ENCODE measurements at regions not wholly inside any gene's neighbourhood (a gene's known extent, or its start where the extent isn't known, plus 50 kb on each side); places are given as distances from the start of the nearest gene placed in this dataset.
"Not testable (repeated sequence)": the region's sequence is repeated elsewhere in the genome, so short reads cannot be mapped to it uniquely, and the experiment has no call there.

DNA sequence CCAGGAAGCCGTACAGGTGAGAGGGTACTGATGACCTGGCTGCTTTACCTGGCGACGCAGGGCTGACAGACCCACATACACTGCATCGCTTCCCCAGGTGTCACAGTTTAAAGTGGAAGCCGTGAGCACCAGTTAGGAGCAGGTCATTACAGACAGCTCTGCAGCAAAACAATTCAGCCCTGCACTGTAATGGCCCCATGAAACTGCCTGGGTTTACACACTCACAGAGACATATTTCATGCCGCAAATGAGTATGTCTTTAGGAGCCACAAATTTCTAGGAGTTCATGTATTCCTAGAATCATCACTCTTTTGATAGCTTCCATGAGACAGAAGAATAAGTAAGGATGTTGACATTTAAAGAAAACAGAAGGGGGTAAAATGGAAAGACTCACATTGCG is 723.1 kb downstream of the MATN1 start:
- DNase-seq (ENCODE audit: low read depth), result no peak

DNA sequence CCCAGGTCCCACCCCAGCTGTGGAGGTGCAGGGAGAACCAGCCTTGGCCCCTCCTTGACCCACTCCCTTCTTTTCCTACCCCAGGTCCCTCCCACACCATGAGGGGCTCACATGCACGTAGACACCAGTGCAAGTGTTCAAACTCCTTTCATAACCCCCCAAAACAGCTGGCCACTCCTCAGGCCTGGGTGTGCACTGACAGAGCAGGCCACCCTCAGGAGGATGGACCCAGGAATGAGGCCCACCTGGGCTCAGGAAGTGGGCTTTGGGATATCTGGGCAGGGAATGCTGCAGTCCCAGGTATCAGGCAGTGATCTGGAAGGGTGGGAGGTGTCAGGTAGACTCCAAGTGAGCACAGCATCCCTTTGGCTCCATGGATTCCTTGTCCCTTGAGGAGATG is 723.8 kb downstream of the MATN1 start:
- no peak for DNase-seq (ENCODE audit: low read depth)

DNA sequence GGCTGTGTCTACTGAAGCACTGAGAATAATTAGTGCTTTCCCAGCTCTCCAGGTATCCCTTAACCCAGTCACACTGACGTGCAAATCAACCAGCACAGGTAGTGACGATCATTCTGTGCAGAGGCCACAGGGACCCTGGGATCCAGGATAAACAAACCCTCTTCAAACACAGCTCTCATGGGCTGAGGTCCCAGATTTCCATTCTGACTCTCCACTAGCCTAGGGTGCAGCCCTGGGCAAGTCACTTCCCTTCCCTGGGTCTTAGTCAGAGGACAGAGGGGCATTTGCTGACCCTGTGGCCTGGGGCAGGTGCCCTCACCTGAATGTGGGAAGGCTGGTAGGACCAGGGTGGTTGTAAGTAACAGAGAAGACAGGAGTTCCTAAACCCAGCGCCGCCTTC is 724.7 kb downstream of the MATN1 start:
- DNase-seq (ENCODE audit: low read depth), result no peak

DNA sequence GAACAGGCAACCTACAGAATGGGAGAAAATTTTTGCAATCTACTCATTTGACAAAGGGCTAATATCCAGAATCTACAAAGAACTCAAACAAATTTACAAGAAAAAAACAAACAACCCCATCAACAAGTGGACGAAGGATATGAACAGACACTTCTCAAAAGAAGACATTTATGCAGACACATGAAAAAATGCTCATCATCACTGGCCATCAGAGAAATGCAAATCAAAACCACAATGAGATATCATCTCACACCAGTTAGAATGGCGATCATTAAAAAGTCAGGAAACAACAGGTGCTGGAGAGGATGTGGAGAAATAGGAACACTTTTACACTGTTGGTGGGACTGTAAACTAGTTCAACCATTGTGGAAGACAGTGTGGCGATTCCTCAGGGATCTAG is 725.6 kb downstream of the MATN1 start:
- not testable (repeated sequence) for DNase-seq (ENCODE audit: low read depth)

DNA sequence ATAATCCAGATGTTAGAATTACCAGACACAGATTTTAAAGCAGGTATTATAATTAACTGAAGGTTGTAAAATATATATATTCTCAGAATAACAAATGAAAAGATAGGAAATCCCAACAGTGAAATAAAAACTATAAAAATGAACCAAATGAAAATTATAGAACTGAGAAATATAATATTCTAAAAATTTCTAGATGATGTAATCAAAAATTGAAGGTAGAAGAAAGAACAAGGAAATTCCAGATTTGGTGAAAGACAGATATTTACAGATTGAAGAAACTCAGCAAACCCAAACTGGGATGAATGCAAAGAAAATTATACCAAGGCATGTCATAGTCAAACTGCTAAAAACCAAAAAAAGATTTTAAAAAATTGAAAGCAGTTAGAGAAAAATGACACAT is 729.4 kb downstream of the MATN1 start:
- no peak for DNase-seq (ENCODE audit: low read depth)

DNA sequence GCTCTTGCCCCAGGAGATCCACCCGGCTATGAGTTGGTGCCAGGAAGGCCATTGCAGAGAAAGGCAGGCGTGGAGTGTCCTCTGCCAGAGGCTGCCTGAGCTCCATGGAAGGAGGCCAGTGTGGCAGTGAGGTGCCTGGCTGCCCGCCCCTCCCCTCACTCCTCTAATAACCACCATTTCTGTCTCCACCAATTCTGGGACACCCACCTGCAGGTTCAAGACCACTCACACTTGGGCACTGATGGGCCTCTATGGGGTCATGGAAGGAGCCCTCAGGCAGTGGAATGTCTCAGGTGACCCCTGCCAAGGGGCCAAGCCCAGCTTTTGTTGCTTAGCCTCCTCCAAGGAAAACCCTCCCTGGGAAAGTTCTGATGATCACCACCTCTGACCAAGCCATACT is 731.6 kb downstream of the MATN1 start:
- no peak for DNase-seq (ENCODE audit: low read depth)

DNA sequence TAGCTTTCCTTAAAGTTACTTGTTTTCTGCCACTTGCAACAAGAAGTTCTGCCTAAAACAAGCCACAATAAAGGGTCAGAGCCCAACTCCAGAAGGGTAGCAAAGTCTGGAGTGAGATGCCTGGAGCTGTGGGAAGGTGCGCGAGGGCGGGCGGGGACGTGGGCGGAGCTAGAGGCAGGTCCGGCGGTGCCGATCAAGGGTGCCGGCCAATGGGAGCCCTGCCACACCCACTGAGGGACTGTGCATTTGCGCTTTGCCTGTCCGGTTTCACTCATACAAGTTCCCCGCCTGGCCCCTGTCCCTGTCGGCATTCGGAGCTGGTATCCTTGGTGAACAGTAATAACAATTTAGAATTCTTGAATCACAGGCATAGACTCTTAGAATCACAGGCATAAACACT is 732.4 kb downstream of the MATN1 start:
- no peak for DNase-seq (ENCODE audit: low read depth)

DNA sequence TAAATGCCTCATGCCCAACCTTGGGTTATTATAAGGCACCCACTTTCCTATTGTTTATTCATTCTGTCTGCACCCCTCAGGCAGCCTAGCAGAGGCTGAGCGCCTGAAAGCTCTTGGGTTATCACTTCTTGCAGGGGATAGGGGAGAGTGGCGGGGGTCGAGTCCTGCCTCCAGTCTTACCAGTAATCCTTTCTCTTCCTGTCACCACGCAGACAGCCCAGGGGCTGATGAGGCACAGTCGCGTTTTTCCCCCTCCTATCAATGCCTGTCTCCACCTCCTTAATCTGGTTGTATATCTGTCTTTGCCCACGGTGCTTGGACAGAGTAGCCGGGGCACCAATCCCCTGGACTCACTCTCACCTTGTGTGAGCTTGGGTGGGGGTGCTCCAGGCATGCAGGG is 733.1 kb downstream of the MATN1 start:
- DNase-seq (ENCODE audit: low read depth), result no peak

DNA sequence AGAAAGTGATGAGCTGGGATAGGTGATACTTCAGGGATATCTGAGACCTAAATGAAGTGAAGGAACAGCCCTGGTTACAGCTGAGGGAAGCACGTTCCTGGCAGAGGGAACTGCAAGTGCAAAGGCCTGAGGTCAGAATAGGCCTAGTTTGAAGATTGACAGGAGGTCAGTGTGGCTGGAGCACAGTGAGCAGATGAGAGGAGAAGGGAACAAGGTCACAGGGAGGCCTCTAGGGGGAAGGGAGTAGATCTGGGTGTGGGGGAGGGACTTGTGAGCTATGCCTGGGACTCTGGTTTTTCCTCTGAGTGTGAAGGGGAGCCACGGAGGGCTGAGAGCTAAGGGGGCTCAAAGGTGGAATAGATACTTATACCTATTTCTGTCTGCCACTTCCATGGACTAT is 736.4 kb downstream of the MATN1 start:
- DNase-seq (ENCODE audit: low read depth), result no peak

DNA sequence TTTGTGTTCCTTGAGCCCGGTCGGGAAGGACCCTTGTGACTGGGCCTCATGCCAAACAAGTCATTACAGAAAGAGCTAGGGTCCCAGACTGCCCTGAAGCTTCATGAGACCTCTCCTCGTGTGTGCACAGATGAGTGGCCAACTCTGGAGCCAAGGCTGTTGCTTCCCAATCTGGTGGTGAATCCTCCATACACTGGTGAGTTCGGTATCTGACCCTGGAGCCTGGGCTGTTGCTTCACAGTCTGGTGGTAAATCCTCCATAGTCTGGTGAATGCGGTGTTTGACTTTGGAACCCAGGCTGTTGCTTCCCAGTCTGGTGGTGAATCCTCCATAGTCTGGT is 737.8 kb downstream of the MATN1 start:
- DNase-seq (ENCODE audit: low read depth), result no peak

DNA sequence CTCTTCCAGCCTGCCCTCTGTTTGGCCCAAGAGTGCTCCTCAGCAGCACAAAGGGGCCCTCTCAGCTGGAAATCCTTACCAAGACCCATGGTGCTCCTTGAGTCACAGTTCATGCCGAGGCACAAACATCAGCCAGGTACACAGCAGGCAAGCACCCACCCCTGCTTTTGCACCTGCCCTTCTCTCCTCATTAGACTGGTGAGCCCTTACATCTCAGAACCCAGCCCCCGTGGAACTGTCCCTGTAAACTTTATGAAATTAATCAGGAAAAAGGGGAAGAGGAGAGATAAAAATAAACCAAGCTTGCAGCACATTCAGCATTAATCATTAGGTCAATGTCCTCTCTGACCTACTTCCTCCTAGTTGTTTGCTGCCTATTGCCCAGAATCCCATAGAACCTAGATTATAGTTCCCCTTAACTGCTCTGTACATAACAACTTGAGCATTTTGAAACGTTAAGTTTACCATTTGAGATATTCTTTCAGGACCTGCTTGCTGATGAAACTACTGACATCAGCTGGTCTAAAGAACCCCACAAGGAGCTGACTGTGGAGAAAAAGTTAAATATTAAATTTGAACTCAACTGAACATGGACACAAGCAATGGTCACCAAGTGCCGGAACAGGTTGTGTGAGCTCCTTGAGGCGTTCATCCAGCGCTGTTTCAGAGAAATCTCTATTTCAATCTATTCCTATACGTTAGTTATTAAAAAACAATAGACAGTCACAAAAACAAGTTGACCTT is 738.4 kb downstream of the MATN1 start:
- DNase-seq (ENCODE audit: low read depth), result no peak

DNA sequence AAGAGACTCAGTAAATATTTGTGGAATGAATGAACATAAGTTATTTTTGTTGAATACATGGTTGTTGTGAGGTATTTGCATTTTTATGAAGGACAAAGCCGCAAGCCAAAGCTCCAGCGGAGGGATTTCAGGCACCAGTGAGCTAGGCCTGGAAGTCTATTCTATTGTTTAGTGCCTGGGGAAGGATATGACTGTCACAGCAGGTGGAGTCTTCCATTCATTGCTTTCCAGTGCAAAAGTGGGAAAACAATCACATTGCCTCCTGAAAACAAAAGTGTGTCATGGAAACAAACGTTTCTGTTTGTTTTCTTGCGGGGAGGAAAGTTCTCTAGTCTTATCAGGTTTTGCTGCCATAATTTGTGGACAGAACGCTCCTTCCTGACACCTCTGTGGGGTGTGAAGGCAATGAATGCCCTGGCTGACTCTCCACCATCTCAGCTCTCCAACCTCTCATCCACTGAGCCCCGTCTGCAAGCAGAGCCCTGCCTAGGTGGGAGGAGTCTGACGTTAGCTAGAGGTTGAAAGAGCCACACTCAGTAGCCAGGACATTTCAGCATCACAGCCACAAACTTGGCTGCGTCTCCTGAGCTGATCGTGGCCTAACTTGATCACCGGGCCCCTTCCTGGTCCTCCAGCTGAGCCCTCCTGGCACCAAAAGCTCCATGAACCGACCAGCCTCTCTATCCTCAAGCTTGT is 739.1 kb downstream of the MATN1 start:
- DNase-seq (ENCODE audit: low read depth), result no peak

DNA sequence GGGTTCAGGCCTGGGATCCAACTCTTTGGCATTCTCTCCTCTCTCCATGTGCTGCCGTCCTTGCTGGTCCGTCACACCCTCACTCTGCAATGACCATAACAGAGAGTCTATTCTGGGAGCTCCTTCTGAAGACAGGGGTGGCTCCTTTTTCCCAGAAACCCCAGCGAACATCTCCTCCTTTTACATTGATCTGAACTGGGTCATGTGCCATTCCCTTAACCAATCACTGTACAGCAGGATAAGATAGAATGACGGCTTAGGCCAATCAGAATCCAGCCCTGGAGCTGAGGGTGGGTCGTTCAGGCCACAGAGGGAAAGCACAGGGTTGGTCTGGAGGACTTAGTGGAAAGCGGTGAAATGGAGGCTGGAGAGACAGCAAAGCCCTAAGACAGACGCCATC is 740.1 kb downstream of the MATN1 start:
- no peak for DNase-seq (ENCODE audit: low read depth)

DNA sequence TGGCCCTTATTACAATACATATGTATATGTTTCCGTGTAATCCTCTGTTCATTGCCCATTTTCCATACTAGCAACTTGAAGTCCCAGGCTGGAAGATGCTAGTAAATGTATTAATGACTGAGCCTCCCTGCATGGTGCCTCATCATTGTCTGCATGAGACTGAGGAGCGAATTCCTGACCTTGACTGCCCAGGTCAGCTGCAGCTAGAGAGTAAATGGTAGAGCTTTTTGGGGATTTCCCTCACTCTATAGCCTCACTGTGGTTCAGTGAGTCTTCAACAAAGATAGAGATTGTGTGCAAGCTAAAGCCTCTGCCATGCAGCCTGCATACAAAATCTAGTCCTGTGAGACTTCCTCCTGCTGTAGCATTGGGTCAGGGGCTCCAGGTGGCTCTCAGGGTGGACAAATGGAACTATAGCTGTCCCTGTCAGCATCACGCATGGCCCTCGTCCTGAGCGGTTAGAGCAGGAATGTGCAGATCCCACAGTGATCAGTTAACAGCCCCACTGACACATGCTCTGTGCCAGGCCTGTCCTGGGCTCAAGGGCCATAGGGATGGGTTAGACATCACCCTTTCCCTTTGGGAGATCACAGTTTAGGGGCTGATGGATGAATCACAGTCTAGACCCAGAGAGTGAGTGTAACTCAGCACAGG is 741.7 kb downstream of the MATN1 start:
- DNase-seq (ENCODE audit: low read depth), result no peak

DNA sequence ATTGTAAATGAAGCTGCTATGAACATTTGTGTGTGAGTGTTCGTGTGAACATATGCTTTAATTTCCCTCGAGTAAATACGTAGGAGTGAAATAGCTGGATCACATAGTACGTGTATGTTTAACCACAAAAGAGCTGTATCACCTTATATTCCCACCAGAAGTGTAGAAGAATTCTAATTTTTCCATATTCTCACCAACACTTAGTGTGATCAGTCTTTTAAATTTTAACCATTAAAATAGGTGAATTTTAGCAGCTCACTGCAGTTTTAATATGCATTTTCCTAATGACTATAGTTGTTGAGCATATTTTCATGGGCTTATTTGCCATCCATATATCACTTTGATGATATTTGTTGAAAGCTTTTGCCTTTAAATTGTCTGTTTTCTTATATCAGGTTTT is 741.2 kb downstream of the PTPRU start:
- no peak for DNase-seq (ENCODE audit: low read depth)

DNA sequence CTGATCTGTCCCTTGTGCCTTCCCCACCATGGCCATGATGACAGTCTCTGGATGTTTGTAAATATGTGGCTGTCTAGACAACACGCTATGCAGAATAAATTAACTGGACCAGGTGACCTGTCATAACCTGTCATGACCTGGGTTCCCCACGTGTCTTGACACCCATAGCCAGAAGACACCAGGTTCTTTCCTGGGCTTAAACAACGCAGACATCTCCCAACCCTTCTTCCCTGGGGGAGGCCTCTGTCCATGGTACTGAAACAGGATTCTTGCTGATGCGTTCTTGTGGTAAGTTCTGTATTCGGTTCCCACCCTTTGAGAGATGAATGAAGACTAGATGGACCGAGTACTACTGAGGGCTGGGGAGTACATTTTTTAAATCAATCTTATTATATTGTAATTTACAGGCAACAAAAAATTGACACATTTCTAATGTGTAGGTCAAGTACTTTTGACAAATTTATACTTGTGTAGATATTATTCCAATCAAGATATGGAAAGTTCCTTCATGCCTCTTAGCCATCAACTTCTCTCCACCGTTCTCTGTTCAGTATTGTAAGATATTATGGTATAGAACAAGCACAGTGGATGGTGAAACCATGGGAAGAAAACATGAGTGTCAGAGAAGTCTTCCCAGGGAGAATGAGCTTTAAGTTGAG is 738.8 kb downstream of the PTPRU start:
- DNase-seq (ENCODE audit: low read depth), result no peak

DNA sequence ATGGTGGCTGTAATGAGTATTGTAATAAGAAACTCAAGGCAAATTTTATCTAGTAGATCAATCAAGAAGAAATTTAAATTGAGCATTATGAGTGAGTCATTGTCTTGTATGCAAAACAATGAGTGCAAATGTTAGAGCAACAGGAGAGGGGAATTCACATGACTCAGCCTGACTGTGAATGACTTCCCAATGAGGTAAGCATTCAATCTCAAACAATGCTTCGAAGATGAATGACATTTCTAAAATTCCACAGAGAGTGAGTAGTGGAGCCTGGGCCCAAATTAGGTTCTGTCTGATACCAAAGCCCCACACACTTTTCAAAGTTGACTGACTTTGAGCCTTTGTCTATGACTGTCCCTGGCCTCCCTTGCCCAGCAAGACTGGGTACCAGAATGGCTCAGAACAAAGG is 738.0 kb downstream of the PTPRU start:
- peak; percentile 20 for DNase-seq (ENCODE audit: low read depth)

DNA sequence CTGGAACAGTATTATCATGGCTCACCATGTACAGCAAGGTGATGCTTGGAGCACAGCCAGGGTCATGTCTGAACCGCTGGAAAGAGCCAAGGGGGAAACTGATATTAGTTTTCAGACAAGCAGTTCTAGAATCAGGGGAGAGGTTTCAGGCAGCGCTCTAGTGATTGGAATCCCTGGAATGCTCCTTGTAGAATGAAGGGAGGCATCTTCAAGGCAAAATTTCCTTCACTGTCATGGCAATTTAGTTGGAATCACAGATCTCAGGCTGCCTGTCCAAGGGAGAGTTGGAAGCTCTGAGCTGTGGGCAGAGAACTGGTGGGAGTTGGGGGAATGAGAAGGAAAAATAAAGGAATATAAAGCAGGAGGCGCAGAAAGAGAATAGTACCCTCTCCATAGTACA is 737.1 kb downstream of the PTPRU start:
- no peak for DNase-seq (ENCODE audit: low read depth)

DNA sequence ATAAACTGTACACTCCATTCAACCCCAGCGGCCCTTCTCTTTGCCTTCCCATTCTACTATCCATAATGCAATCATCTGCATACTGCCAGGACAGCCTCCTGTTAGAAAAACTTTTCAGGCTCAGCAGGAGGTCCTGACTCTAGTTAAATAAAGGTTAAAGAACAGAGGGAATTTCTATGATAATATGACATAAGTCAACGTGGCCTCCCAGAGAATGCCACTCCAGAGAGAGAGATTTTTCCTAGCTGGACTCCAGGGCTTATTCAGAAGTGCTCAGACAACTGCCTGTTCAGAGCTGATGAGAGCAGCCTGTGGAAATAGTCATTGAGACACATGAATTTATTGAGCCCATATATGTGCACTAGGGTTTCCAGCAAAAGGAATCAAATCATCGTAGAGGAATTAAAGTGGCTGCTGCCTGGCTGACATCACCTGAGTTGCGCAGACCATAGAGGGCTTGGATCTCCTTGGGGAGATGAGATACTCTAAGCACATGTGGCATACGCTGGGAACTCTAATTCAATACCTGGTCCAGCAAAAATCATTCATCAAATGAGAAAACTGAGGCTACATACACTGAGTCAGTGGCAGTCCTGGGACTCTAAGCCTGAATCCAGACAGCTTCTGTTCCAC is 736.2 kb downstream of the PTPRU start:
- no peak for DNase-seq (ENCODE audit: low read depth)

DNA sequence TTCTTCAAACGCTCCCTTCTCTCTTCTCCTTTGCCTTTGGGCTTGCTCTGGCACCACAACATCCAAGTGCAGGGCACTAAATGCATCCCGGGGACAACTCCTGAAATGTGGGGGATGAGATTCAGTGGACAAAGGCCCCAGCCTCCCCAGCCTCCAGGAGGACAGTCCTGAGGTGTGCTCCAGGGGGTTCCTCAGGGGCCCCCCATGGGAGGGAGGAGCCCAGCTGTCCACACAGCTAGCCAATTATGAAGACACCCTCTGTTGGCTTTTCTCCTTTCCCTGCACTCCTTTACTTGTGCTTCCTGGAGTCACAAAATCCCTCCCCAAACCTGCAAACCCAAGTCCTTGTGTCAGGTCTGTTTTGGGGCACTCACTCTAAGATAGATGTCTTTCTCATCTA is 735.4 kb downstream of the PTPRU start:
- DNase-seq (ENCODE audit: low read depth), result no peak

DNA sequence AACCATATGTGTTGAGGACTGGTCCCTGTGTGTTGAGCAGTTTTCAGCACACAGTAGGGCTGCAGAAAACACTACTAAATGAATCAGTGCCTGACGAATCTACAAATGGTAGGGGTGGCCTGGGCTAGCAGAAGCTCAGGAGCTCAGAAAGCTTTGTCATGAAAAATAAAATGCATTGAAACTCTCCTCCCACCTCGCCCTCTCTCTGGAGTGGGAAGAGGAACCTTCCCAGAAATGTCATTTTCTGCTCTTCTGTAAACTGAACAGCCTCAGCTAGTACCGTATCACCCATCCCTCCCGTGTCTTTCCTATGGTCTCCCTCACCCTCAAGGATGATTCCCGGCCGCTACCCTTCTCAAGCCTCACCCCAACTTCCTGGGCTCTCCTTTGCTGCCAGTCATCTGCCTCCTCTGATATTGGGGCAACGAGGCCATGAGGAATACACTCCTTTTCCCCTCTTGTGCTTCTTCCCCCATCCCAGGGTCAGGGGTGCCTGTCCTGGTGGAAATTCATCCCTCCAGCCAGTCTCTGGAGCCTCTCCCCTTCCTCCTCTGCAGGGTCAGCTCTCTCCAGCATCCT is 734.5 kb downstream of the PTPRU start:
- DNase-seq (ENCODE audit: low read depth), result no peak

DNA sequence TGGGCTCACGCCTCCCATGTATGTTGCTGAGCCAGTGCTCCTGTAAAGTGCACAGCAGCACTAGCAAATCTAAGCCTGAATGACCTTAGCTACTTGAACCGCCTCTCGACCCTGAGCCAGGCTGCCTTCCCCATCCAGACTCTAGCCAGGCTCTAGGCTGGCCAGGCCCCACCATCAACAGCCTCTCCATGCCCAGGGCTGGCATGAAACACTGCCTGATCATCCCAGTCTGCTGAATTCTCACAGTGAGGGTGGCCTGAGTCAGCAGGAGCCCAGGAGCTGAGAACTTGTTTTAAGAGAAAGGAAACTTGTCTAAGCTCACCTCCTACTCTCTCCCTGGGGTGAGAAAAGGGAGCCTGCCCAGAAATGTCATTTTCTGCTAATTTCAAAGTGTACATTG is 733.3 kb downstream of the PTPRU start:
- DNase-seq (ENCODE audit: low read depth), result no peak

All from fibroblast of gingiva (primary cell).